Kidney (tissue), 13 donors: ENCODE measurements at regions not wholly inside any gene's neighbourhood (a gene's known extent, or its start where the extent isn't known, plus 50 kb on each side); places are given as distances from the start of the nearest gene placed in this dataset.

ENCODE experiments used
- DNase-seq, 5 donors: peaks; one replicate each; pipeline ENCODE4 v3.0.0-alpha.2; 2013 to 2020
- FAIRE-seq: peaks from 2 replicates; lab custom pipeline; 2012; peaks lifted over from hg19 to GRCh38; lab: Jason Lieb, UNC
- H3K27ac ChIP-seq, 2 donors: one replicate each; pipeline ENCODE4 v1.7.0; 2013; ENCODE audit warnings: low read depth in 2 of 2, low read length in 2 of 2, inconsistent platforms in 1 of 2
- H3K27me3 ChIP-seq: one replicate; pipeline ENCODE4 v1.7.1; 2013; ENCODE audit warnings: low read length, inconsistent platforms; ENCODE audit not compliant: control insufficient read depth, insufficient read depth
- H3K36me3 ChIP-seq, 3 donors: one replicate each; pipeline versions ENCODE4 v1.7.0 to v1.7.1; 2013; ENCODE audit warnings: low read length in 3 of 3, control low read depth in 1 of 3, inconsistent platforms in 1 of 3; ENCODE audit not compliant: insufficient read depth in 3 of 3, control insufficient read depth in 2 of 3
- H3K4me1 ChIP-seq, 3 donors: one replicate each; pipeline versions ENCODE4 v1.7.0 to v1.7.1; 2013; ENCODE audit warnings: low read length in 3 of 3, inconsistent platforms in 1 of 3, low read depth in 1 of 3; ENCODE audit not compliant: control insufficient read depth in 2 of 3, insufficient read depth in 2 of 3
- H3K4me3 ChIP-seq, 3 donors: one replicate each; pipeline versions ENCODE4 v1.7.0 to v1.8.1; 2013; ENCODE audit warnings: low read length in 3 of 3, control low read depth in 1 of 3, inconsistent platforms in 1 of 3
- H3K9ac ChIP-seq, 3 donors: one replicate each; pipeline versions ENCODE4 v1.7.0 to v1.7.1; 2013; ENCODE audit warnings: low read length in 3 of 3, control low read depth in 1 of 3, inconsistent platforms in 1 of 3
- H3K9me3 ChIP-seq, 3 donors: one replicate each; pipeline versions ENCODE4 v1.7.0 to v1.7.1; 2013; ENCODE audit warnings: low read length in 3 of 3, control low read depth in 1 of 3, inconsistent platforms in 1 of 3; ENCODE audit not compliant: control insufficient read depth in 2 of 3, insufficient read depth in 1 of 3
- intact Hi-C: fragments of 100-400 bp; cut with DNase I; formaldehyde crosslinking; loops from one replicate; pipeline ENCODE4 v1.11.1; 2022
- TF ChIP-seq, protein P1 (sequence below): IDR thresholded peaks from 3 replicates; pipeline ENCODE4 v1.5.1; 2012; ENCODE audit warnings: mild to moderate bottlenecking, moderate library complexity, borderline replicate concordance; ENCODE audit not compliant: insufficient read depth; ENCODE audit errors: extremely low read depth
- donor health status: control.
- donor health status: control.
- donor health status: control.
- donor health status: control.
- donor health status: control.
- donor health status: DM: yes; HTN: yes; CAD: no.
- donor health status: Normal renal cell carcinoma (clear cell type).

DNA sequence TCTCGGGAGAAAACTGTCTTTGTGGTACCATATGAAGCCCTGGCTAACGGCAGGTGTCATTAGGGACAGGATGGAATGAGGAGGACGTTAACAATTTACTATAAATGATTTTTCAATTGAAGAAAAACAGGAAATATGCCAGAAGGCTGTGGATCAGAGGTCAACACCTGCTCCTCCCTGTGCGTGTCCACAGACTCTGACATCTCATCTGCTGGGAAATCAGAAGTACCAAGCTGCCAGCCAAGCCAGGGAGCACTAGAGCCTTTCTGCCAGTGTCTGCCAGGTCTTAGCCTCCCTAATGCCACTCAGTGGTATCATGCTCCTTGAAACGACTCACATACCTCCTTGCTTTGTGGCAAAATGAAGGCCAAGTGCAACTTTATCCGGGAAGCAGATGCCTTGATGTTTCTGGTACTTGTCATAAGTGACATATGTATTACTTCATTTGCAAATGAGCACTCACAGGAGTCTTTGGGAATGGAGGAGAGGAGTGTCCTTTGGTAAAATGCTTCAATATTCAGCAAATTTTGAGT lies 541.1 kb downstream of the SATB2 start:
- intact Hi-C loops = no loop called here
- DNase-seq (no peak), FAIRE-seq (no peak)
- TF ChIP-seq, protein P1, sequence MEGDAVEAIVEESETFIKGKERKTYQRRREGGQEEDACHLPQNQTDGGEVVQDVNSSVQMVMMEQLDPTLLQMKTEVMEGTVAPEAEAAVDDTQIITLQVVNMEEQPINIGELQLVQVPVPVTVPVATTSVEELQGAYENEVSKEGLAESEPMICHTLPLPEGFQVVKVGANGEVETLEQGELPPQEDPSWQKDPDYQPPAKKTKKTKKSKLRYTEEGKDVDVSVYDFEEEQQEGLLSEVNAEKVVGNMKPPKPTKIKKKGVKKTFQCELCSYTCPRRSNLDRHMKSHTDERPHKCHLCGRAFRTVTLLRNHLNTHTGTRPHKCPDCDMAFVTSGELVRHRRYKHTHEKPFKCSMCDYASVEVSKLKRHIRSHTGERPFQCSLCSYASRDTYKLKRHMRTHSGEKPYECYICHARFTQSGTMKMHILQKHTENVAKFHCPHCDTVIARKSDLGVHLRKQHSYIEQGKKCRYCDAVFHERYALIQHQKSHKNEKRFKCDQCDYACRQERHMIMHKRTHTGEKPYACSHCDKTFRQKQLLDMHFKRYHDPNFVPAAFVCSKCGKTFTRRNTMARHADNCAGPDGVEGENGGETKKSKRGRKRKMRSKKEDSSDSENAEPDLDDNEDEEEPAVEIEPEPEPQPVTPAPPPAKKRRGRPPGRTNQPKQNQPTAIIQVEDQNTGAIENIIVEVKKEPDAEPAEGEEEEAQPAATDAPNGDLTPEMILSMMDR = no peak
- no peaks in the 10 kb centered on the region for H3K4me1 ChIP-seq
- no peaks in the 10 kb centered on the region for H3K9me3 ChIP-seq
- no peak overlapping the region for H3K4me3 ChIP-seq
- no peaks in the 10 kb centered on the region for H3K27me3 ChIP-seq
- no peaks in the 10 kb centered on the region for H3K36me3 ChIP-seq
- H3K27ac ChIP-seq = no peak overlapping the region
- H3K9ac ChIP-seq = no peak overlapping the region

DNA sequence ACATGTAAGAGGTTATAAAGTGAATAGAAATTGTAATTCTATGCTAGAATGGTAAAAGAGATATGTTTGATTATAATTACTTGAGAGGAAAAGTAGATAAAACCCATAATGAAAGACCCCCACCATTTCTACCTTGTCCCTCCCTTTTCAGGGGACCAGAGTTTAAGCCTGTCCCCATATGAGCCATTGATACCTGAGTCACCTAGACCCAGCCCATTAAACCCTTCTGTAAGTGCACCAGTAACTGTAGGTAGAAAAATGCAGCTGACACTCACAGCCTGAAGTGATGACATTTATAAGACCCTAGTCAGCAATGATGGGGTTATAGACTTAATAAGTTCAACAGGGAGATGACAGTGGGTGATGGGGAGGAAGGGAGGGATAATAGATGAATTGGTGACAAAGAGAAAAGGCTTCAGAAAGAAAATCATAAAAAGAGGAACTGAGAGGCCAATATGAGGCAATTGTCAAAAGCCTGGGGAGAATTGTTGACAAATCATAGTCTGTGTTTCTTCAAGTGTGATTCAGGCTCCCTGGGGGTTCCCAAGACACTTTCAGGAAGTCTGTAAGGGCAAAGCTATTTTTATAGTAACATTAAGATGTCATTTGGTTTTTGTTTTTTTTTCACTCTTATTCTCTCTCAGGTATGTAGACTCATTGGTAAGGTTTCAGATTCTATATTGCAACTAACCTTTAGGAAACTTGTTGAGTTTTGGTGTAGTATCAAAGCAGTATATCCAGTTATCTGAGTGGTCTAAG lies 544.2 kb downstream of the SATB2 start:
- intact Hi-C loops = no loop called here
- no peak for FAIRE-seq
- H3K4me1 ChIP-seq = no peaks in the 10 kb centered on the region

DNA sequence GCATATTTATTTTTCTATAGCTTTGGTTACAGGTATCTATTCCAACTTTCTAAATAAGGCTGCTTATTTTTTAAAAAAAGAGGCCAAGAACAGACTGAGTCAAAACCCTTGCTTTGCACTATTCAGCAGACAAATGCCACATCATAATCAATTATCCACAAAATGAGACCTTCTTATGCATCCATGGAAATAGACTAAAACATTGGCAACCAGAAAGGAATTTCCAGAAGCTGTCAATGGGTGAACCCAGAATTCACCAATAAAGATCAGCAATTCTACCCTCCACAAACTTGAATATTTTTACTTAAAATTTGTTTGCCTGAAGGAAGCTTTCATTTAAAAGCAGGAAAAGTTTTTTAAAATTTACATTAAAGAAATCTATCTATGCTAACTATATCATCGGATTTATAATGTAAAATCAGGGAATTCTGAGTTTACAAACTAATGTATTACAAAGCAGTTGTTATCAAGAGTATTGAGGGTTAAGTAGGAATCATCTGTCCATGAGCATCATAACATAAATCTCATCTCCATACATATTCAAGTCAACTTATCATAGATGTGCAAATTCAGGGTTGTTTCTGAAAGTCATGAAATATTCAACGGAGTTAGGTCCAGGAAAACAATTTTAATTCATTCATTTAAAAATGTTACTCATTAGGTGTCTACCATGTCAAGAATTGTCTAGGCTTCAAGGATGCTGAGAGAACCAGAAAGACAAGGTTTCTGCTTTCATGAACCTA lies 548.0 kb downstream of the SATB2 start:
- Histone ChIP-seq H3K4me3 (no peak overlapping the region), H3K9me3 (no peaks in the 10 kb centered on the region), H3K27ac (no peak overlapping the region), H3K4me1 (no peaks in the 10 kb centered on the region), H3K36me3 (no peaks in the 10 kb centered on the region), H3K9ac (no peak overlapping the region), H3K27me3 (no peaks in the 10 kb centered on the region)
- FAIRE-seq = no peak
- TF ChIP-seq, protein P1 = no peak
- DNase-seq = no peak
- intact Hi-C loops = no loop called here

More for the DNA sequence above, 544.2 kb downstream of the SATB2 start:
- H3K36me3 ChIP-seq = no peaks in the 10 kb centered on the region
- no peaks in the 10 kb centered on the region for H3K27me3 ChIP-seq
- no peaks in the 10 kb centered on the region for H3K9me3 ChIP-seq
- H3K4me3 ChIP-seq = no peak overlapping the region
- no peak overlapping the region for H3K27ac ChIP-seq
- TF ChIP-seq, protein P1 = no peak
- no peak overlapping the region for H3K9ac ChIP-seq
- DNase-seq = no peak
